ENCODE measurements at regions not wholly inside any gene's neighbourhood (a gene's known extent, or its start where the extent isn't known, plus 50 kb on each side); places are given as distances from the start of the nearest gene placed in this dataset.

- no peak overlapping the region for H2AFZ ChIP-seq (ENCODE audit: low read length)
- DNase-seq (ENCODE audit: low spot score): no peak
- H3K36me3 ChIP-seq (ENCODE audit: insufficient read depth, low read length): no peaks in the 10 kb centered on the region
- no peak overlapping the region for H3K4me2 ChIP-seq (ENCODE audit: low read length)
- no peaks in the 10 kb centered on the region for H3K9me3 ChIP-seq (ENCODE audit: low read length)
- no peak for TF ChIP-seq CTCF (conservative IDR thresholded peaks at IDR 0.05; ENCODE audit: low read length)
- no peak for TF ChIP-seq EZH2phosphoT487 (IDR thresholded peaks at IDR 0.05; ENCODE audit: borderline replicate concordance, low read depth, low read length)
- H3K27ac ChIP-seq (ENCODE audit: low read depth, low read length, poor library complexity, severe bottlenecking): no peak overlapping the region
- H3K4me1 ChIP-seq (ENCODE audit: insufficient read depth, low read length, poor library complexity, severe bottlenecking): peaks cover 12% of the 10 kb centered on the region
- no TSS peak for BruUV-seq (replicated peaks)
- no peaks in the 10 kb centered on the region for H4K20me1 ChIP-seq (ENCODE audit: insufficient read depth, low read length)
- ChIA-PET CTCF (ENCODE audit: unreplicated experiment) (no interaction called here), POLR2A (interaction anchor here (0.5 to 0.8 kb wide), 2 partner anchors 10 to 341 kb away, joined by 3 read pairs; no protein-coding TSS in a partner anchor)
- no peaks in the 10 kb centered on the region for H3K79me2 ChIP-seq (ENCODE audit: insufficient read depth, low read depth, low read length)
- no peaks in the 10 kb centered on the region for H3K9me2 ChIP-seq (ENCODE audit: insufficient read depth, low read length)
- H3K4me3 ChIP-seq (ENCODE audit: low read depth, low read length, poor library complexity, severe bottlenecking): no peak overlapping the region
- intact Hi-C loops (cut with micrococcal nuclease; ENCODE audit: unreplicated experiment): loop anchor here (5.0 to 10.0 kb wide), 2 partner anchors 162 to 284 kb away; partner anchors contain the start of gene CCDC34
Observed at GRCh38 chr11:27203077-27203647, 159.9 kb downstream of the CCDC34 start.

- TF ChIP-seq EZH2phosphoT487 (IDR thresholded peaks at IDR 0.05; ENCODE audit: borderline replicate concordance, low read depth, low read length) (no peak), CTCF (conservative IDR thresholded peaks at IDR 0.05; ENCODE audit: low read length) (no peak)
- no peaks in the 10 kb centered on the region for H4K20me1 ChIP-seq (ENCODE audit: insufficient read depth, low read length)
- peak overlapping the region; percentile 20; the same call in 1 of the 2 replicates for H3K4me2 ChIP-seq (ENCODE audit: low read length)
- DNase-seq (ENCODE audit: low spot score): peak; percentile 41
- no peaks in the 10 kb centered on the region for H3K9me2 ChIP-seq (ENCODE audit: insufficient read depth, low read length)
- peak overlapping the region; percentile 58 for H2AFZ ChIP-seq (ENCODE audit: low read length)
- no peaks in the 10 kb centered on the region for H3K79me2 ChIP-seq (ENCODE audit: insufficient read depth, low read depth, low read length)
- ChIA-PET POLR2A (interaction anchor here (0.7 to 1.1 kb wide), 4 partner anchors 12 to 286 kb away, joined by 3 to 5 read pairs (median 4); no protein-coding TSS in a partner anchor), CTCF (ENCODE audit: unreplicated experiment) (no interaction called here)
- H3K27ac ChIP-seq (ENCODE audit: low read depth, low read length, poor library complexity, severe bottlenecking): peak overlapping the region; percentile 21
- H3K4me3 ChIP-seq (ENCODE audit: low read depth, low read length, poor library complexity, severe bottlenecking): no peak overlapping the region
- H3K4me1 ChIP-seq (ENCODE audit: insufficient read depth, low read length, poor library complexity, severe bottlenecking): peaks cover 12% of the 10 kb centered on the region
- intact Hi-C loops (cut with micrococcal nuclease; ENCODE audit: unreplicated experiment): loop anchor here (5.0 to 10.0 kb wide), 2 partner anchors 163 to 286 kb away; partner anchors contain the start of gene CCDC34
- no peaks in the 10 kb centered on the region for H3K36me3 ChIP-seq (ENCODE audit: insufficient read depth, low read length)
- no peaks in the 10 kb centered on the region for H3K9me3 ChIP-seq (ENCODE audit: low read length)
- BruUV-seq (replicated peaks): no TSS peak
Observed at GRCh38 chr11:27201454-27202302, 161.1 kb downstream of the BBOX1 start.

Data from OCI-LY7 (cell line).